ENCODE measurements at regions not wholly inside any gene's neighbourhood (a gene's known extent, or its start where the extent isn't known, plus 50 kb on each side); places are given as distances from the start of the nearest gene placed in this dataset.

- no peak overlapping the region for H3K4me3 ChIP-seq (ENCODE audit: low read depth, low read length)
- DNase-seq (ENCODE audit: low read depth): no peak
Measured at GRCh38 chr12:92360543-92360942, 214.9 kb upstream of the BTG1 start.

GRCh38 chr12:92359581-92360209 is 214.0 kb upstream of the BTG1 start:
- no peak overlapping the region for H3K4me3 ChIP-seq (ENCODE audit: low read depth, low read length)
- DNase-seq (ENCODE audit: low read depth): no peak

- H3K4me3 ChIP-seq (ENCODE audit: low read depth, low read length): no peak overlapping the region
- no peak for DNase-seq (ENCODE audit: low read depth)
Measured at GRCh38 chr12:92357584-92358261, 212.1 kb upstream of the BTG1 start.

- H3K4me3 ChIP-seq (ENCODE audit: low read depth, low read length): no peak overlapping the region
- no peak for DNase-seq (ENCODE audit: low read depth)
Measured at GRCh38 chr12:92356425-92356824, 210.8 kb upstream of the BTG1 start.

- H3K4me3 ChIP-seq (ENCODE audit: low read depth, low read length): no peak overlapping the region
- DNase-seq (ENCODE audit: low read depth): no peak
Measured at GRCh38 chr12:92349635-92350034, 204.0 kb upstream of the BTG1 start.

- DNase-seq (ENCODE audit: low read depth): no peak
Measured at GRCh38 chr12:92342574-92342973, 196.9 kb upstream of the BTG1 start.

GRCh38 chr12:92341065-92341668 is 195.5 kb upstream of the BTG1 start:
- no peak for DNase-seq (ENCODE audit: low read depth)
- no peak overlapping the region for H3K4me3 ChIP-seq (ENCODE audit: low read depth, low read length)

More at GRCh38 chr12:92342574-92342973, 196.9 kb upstream of the BTG1 start:
- H3K4me3 ChIP-seq (ENCODE audit: low read depth, low read length): no peak overlapping the region

- no peak overlapping the region for H3K4me3 ChIP-seq (ENCODE audit: low read depth, low read length)
- DNase-seq (ENCODE audit: low read depth): no peak
Measured at GRCh38 chr12:92340441-92341064, 194.9 kb upstream of the BTG1 start.

- DNase-seq (ENCODE audit: low read depth): no peak
Measured at GRCh38 chr12:92340003-92340402, 194.4 kb upstream of the BTG1 start.

GRCh38 chr12:92339198-92339821 is 193.7 kb upstream of the BTG1 start:
- no peak for DNase-seq (ENCODE audit: low read depth)
- no peak overlapping the region for H3K4me3 ChIP-seq (ENCODE audit: low read depth, low read length)

More at GRCh38 chr12:92340003-92340402, 194.4 kb upstream of the BTG1 start:
- no peak overlapping the region for H3K4me3 ChIP-seq (ENCODE audit: low read depth, low read length)

GRCh38 chr12:92338671-92339070 is 193.0 kb upstream of the BTG1 start:
- H3K4me3 ChIP-seq (ENCODE audit: low read depth, low read length): no peak overlapping the region
- DNase-seq (ENCODE audit: low read depth): no peak

GRCh38 chr12:92338102-92338501 is 192.5 kb upstream of the BTG1 start:
- H3K4me3 ChIP-seq (ENCODE audit: low read depth, low read length): no peak overlapping the region
- DNase-seq (ENCODE audit: low read depth): no peak

GRCh38 chr12:92337128-92337527 is 191.5 kb upstream of the BTG1 start:
- H3K4me3 ChIP-seq (ENCODE audit: low read depth, low read length): no peak overlapping the region

GRCh38 chr12:92336641-92337040 is 191.0 kb upstream of the BTG1 start:
- no peak overlapping the region for H3K4me3 ChIP-seq (ENCODE audit: low read depth, low read length)
- DNase-seq (ENCODE audit: low read depth): no peak

More at GRCh38 chr12:92337128-92337527, 191.5 kb upstream of the BTG1 start:
- DNase-seq (ENCODE audit: low read depth): no peak

GRCh38 chr12:92335831-92336230 is 190.2 kb upstream of the BTG1 start:
- no peak overlapping the region for H3K4me3 ChIP-seq (ENCODE audit: low read depth, low read length)
- no peak for DNase-seq (ENCODE audit: low read depth)

GRCh38 chr12:92334552-92334951 is 188.9 kb upstream of the BTG1 start:
- H3K4me3 ChIP-seq (ENCODE audit: low read depth, low read length): no peak overlapping the region
- DNase-seq (ENCODE audit: low read depth): no peak

- H3K4me3 ChIP-seq (ENCODE audit: low read depth, low read length): no peak overlapping the region
- no peak for DNase-seq (ENCODE audit: low read depth)
Measured at GRCh38 chr12:92332552-92332951, 186.9 kb upstream of the BTG1 start.

- DNase-seq (ENCODE audit: low read depth): no peak
- no peak overlapping the region for H3K4me3 ChIP-seq (ENCODE audit: low read depth, low read length)
Measured at GRCh38 chr12:92331383-92331782, 185.7 kb upstream of the BTG1 start.

- H3K4me3 ChIP-seq (ENCODE audit: low read depth, low read length): no peak overlapping the region
- DNase-seq (ENCODE audit: low read depth): no peak
Measured at GRCh38 chr12:92330654-92331053, 185.0 kb upstream of the BTG1 start.

GRCh38 chr12:92326877-92327276 is 181.2 kb upstream of the BTG1 start:
- no peak for DNase-seq (ENCODE audit: low read depth)
- H3K4me3 ChIP-seq (ENCODE audit: low read depth, low read length): no peak overlapping the region
